GM13977 (cell line): ENCODE measurements at regions not wholly inside any gene's neighbourhood (a gene's known extent, or its start where the extent isn't known, plus 50 kb on each side); places are given as distances from the start of the nearest gene placed in this dataset.

Source experiments
- DNase-seq: peaks from one replicate; pipeline ENCODE4 v3.0.0; 2012; ENCODE audit warnings: low spot score
- in situ Hi-C: fragments of 300-500 bp; cut with MboI; formaldehyde crosslinking; loops from one replicate; pipeline ENCODE4 v1.12.0; 2022; ENCODE audit warnings: low sequenced_read_pairs, low pct_unique_long_range_greater_than_20kb, mixed read lengths, inconsistent platforms; ENCODE audit not compliant: unreplicated experiment
- TF ChIP-seq, protein P1 (sequence below): IDR thresholded peaks from 2 replicates; pipeline ENCODE4 v1.5.1; 2012; ENCODE audit warnings: mild to moderate bottlenecking, control low read depth; ENCODE audit not compliant: insufficient read depth; ENCODE audit errors: extremely low read depth, missing control alignments

DNA sequence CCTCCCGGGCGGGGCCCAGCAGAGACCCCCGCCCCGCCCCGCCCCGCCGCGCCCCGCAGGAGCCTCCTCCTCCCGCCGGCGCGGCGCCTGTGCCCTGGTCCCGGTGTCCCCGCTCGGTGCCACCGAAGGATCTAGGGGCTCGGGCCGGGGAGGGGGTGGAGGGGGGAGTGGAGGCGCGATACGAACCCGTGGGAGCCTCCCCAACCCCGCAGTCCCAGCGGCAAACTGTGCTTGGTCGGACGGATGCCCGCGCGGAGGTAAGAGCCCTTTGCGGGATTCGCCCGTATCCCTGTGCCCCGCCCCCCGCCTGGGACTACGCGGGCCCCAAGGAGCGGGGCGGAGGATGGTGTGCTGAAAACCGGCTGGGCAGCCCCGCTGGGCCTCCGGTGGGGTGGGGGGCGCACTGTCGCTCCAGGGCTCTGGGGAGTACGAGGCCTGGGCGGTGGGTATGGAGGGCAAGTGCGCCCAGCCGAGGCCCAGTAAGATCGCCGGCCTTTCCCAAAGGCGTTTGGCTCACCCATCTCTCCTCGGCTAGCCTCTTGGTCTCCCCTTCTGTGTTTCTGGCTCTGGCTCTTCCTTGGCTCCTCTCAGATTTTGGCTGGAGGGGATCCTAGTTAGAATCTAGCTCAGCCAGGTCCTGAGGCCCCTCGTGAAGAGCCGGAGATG lies 65.6 kb upstream of the POLG start:
- no peak for DNase-seq
- in situ Hi-C loops, result no loop called here
- TF ChIP-seq, protein P1, sequence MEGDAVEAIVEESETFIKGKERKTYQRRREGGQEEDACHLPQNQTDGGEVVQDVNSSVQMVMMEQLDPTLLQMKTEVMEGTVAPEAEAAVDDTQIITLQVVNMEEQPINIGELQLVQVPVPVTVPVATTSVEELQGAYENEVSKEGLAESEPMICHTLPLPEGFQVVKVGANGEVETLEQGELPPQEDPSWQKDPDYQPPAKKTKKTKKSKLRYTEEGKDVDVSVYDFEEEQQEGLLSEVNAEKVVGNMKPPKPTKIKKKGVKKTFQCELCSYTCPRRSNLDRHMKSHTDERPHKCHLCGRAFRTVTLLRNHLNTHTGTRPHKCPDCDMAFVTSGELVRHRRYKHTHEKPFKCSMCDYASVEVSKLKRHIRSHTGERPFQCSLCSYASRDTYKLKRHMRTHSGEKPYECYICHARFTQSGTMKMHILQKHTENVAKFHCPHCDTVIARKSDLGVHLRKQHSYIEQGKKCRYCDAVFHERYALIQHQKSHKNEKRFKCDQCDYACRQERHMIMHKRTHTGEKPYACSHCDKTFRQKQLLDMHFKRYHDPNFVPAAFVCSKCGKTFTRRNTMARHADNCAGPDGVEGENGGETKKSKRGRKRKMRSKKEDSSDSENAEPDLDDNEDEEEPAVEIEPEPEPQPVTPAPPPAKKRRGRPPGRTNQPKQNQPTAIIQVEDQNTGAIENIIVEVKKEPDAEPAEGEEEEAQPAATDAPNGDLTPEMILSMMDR, result no peak

DNA sequence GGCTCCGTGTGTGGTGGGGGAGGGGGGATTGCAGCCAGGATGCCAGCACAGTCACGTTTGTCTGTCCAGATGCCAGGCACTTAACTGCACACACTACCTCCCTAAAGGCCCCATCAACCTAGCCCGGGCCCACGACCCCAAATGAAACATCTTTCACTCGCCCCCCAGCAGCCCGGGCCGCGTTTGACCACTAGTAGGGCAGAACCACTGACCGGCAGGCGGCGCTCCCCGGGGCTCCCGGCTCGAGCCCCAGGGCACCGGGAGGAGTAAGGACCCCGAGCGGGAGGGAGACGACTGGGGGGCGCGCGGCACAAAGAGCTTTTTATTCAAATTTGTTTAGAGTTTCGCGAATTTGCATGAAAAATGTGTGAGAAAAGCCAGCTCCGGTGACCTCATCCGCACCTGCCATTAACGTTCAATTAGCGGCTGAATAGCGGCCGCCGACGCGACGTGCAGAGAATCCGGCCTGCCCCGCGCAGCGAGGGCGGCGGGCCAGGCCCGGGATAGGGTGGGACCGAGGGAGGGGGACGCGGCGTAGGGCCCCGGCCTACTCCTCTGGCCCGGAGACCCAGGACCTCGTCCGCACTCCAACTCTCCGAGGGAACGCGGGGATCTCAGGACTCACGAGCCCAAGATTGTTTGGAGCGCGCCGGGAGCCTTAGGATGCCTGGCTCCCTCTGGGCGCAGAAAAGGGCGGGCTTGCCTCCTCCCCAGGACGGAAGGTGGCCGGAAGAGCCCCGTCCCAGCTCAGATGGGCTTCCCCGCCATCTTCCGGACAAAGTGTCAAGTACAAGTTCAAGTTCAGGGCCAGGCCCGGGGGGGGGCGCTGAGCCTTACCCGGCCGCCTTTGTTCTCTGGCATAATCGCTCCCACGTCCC lies 64.9 kb upstream of the POLG start:
- in situ Hi-C loops, result no loop called here
- peak; percentile 87 for DNase-seq

DNA sequence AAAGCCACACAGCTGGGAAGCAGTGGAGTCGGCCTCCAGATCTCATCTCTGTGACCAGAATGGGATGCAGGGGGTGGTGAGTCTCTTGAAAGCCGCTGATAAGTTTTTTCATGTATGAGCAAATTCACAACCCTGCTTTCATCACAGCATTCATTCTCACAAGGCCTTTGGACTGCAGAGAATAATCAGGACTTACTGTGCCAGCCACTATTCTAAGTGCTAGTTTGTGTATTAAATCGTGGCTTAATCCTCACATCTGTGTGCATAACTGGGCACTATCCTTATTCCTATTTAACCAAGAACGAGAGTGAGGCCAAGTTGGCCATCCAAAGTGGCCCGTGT lies 64.2 kb upstream of the POLG start:
- in situ Hi-C loops, result no loop called here
- DNase-seq, result no peak
- TF ChIP-seq, protein P1, result no peak

More for the DNA sequence above, 64.9 kb upstream of the POLG start:
- TF ChIP-seq, protein P1, result peak; percentile 72

DNA sequence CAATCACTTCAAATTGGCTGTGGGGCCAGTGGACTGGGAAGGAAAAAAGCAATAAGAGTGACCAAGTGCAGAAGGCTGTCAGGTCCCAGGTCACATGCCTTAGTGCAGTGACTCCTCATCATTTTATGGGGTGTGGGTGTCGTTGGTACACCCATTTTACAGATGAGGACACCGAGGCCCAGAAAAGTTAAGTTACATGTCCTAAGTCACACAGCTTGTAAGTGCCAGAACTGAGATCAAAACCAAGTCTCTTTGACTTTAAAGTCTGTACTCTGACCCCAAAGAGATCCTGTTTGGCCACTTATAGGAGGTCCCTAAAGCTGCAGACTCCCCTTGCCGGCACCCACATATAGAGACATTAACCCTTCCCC lies 63.0 kb upstream of the POLG start:
- TF ChIP-seq, protein P1, result no peak
- no peak for DNase-seq
- in situ Hi-C loops, result no loop called here

DNA sequence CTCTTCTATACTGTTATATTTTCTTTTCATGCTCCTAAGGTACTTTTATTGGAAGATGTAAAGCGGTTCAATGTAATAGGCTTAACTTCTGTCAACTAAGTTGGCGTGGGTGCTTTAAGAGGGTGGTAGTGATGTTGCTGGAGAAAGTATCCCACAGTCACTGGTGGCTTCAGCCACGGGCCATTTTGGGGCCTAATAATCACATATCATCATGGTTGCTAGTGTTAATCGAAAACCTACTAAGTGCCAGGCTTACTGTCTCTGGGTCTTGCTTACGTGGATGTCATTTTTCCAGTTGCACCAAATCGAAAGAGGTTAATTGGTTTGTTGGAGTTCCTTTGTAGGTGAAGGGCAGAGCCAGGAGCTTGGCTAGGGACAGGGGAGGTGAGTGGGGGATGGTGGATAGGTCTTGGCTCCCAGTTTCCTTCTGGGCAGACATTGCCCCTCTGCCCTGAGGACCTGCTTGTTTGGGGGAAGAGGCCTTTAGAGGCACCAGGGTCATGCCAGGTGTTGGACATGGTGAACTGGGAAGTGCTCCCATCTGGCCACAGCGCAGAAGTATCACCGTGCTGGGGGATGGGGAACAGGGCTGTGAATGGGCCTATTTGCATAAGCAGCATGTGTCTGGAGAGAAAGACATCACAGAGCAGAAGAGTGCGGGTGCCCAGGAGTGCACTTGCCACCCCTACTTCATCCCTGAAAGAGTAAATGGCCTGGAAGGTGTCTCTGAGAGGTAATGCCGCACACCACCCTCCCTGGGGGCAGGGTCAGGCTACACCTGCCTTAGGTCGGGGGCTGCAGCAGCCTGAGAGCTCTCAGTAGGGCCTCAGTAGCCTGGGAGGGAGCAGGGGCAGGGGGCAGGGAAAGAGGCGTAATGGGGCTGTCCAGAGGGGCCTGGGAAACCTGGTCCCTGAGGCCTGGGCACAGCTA lies 62.4 kb upstream of the POLG start:
- DNase-seq, result no peak
- TF ChIP-seq, protein P1, result no peak
- in situ Hi-C loops, result no loop called here

DNA sequence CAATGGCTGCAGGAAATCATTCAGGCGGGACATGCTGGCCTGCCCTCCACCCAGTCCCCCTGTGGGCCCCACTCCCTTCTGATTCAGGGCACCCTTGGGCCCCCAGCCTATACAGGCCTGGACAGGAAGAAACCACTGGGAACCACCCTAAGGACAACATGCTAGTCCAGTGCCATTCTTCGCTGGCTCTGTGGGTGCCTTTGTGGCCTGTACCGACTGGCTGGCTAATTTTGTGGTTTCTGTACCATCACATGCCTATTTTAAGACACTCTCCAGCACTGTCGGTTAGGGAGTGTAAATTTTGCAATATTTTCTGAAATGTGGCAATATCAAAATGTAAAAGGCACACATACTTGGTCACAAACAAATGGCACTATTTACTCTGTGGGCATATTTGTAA lies 61.4 kb upstream of the POLG start:
- in situ Hi-C loops, result no loop called here
- DNase-seq, result no peak
- TF ChIP-seq, protein P1, result no peak
